ENCODE measurements at regions not wholly inside any gene's neighbourhood (a gene's known extent, or its start where the extent isn't known, plus 50 kb on each side); places are given as distances from the start of the nearest gene placed in this dataset.
"Not testable (repeated sequence)": the region's sequence is repeated elsewhere in the genome, so short reads cannot be mapped to it uniquely, and the experiment has no call there.

- Histone ChIP-seq H2AFZ (ENCODE audit: low read length) (no peak overlapping the region), H3K27ac (ENCODE audit: low read depth, low read length, poor library complexity, severe bottlenecking) (no peak overlapping the region), H3K4me3 (ENCODE audit: low read depth, low read length, poor library complexity, severe bottlenecking) (no peak overlapping the region), H3K9me3 (ENCODE audit: low read length) (no peaks in the 10 kb centered on the region), H4K20me1 (ENCODE audit: insufficient read depth, low read length) (no peaks in the 10 kb centered on the region), H3K79me2 (ENCODE audit: insufficient read depth, low read depth, low read length) (no peaks in the 10 kb centered on the region), H3K36me3 (ENCODE audit: insufficient read depth, low read length) (no peaks in the 10 kb centered on the region), H3K4me1 (ENCODE audit: insufficient read depth, low read length, poor library complexity, severe bottlenecking) (no peaks in the 10 kb centered on the region), H3K9me2 (ENCODE audit: insufficient read depth, low read length) (no peaks in the 10 kb centered on the region), H3K4me2 (ENCODE audit: low read length) (no peak overlapping the region)
- TF ChIP-seq EZH2phosphoT487 (IDR thresholded peaks at IDR 0.05; ENCODE audit: borderline replicate concordance, low read depth, low read length), result no peak
- TF ChIP-seq, protein P1, sequence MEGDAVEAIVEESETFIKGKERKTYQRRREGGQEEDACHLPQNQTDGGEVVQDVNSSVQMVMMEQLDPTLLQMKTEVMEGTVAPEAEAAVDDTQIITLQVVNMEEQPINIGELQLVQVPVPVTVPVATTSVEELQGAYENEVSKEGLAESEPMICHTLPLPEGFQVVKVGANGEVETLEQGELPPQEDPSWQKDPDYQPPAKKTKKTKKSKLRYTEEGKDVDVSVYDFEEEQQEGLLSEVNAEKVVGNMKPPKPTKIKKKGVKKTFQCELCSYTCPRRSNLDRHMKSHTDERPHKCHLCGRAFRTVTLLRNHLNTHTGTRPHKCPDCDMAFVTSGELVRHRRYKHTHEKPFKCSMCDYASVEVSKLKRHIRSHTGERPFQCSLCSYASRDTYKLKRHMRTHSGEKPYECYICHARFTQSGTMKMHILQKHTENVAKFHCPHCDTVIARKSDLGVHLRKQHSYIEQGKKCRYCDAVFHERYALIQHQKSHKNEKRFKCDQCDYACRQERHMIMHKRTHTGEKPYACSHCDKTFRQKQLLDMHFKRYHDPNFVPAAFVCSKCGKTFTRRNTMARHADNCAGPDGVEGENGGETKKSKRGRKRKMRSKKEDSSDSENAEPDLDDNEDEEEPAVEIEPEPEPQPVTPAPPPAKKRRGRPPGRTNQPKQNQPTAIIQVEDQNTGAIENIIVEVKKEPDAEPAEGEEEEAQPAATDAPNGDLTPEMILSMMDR (conservative IDR thresholded peaks at IDR 0.05; ENCODE audit: low read length), result no peak
- no peak for DNase-seq (ENCODE audit: low spot score)
- CTCF ChIA-PET (ENCODE audit: unreplicated experiment), result no interaction called here
- intact Hi-C loops (cut with micrococcal nuclease; ENCODE audit: unreplicated experiment), result no loop called here
- POLR2A ChIA-PET, result no interaction called here
- BruUV-seq (replicated peaks), result no TSS peak
These were observed 356.0 kb upstream of the JARID2 start for GRCh38 chr6:14889611-14890593.

DNA sequence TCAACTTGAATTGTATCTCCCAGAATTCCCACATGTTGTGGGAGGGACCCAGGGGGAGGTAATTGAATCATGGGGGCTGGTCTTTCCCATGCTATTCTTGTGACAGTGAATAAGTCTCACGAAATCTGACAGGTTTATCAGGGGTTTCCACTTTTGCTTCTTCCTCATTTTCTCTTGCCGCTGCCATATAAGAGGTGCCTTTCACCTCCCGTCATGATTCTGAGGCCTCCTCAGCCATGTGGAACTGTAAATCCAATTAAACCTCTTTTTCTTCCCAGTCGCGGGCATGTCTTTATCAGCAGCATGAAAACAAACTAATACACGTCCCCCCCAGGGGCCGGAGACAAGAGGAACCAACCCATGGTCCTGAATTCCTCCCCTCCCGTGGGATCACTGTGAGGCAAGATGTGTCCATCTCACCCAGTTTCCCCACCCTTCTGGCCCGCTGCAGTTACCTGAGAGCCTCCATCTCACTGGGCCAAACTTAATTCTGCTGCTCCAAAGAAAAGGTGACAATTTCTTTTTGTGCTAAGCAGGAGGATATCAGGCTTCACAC, 354.0 kb upstream of the JARID2 start:
- BruUV-seq (replicated peaks); H3K9me3 ChIP-seq (ENCODE audit: low read length); H3K36me3 ChIP-seq (ENCODE audit: insufficient read depth, low read length); CTCF ChIA-PET (ENCODE audit: unreplicated experiment); DNase-seq (ENCODE audit: low spot score); H4K20me1 ChIP-seq (ENCODE audit: insufficient read depth, low read length); H3K4me3 ChIP-seq (ENCODE audit: low read depth, low read length, poor library complexity, severe bottlenecking); H3K4me2 ChIP-seq (ENCODE audit: low read length); H2AFZ ChIP-seq (ENCODE audit: low read length); H3K79me2 ChIP-seq (ENCODE audit: insufficient read depth, low read depth, low read length); H3K4me1 ChIP-seq (ENCODE audit: insufficient read depth, low read length, poor library complexity, severe bottlenecking); intact Hi-C loops (cut with micrococcal nuclease; ENCODE audit: unreplicated experiment); POLR2A ChIA-PET; H3K9me2 ChIP-seq (ENCODE audit: insufficient read depth, low read length); H3K27ac ChIP-seq (ENCODE audit: low read depth, low read length, poor library complexity, severe bottlenecking): not testable (repeated sequence)

DNA sequence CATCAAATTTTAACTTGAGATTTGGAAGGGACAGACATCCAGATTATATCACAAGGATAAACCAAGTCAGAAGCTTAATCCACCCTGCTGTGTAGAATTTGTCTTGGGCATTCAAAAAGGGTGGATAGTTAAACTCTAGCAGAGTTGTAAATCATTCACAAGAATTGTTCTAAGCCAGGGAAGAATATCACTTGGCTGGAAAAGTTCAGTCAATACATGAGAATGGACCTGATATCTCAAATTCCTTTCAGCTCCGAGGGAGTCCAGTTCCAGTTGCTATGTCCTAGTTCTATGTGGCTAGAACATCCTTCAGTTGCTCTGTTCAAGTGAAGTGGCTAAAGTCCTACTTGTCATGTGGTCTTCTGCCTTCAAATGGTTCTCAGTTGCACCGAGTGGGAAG, 351.8 kb upstream of the JARID2 start:
- Histone ChIP-seq H2AFZ (ENCODE audit: low read length) (no peak overlapping the region), H3K79me2 (ENCODE audit: insufficient read depth, low read depth, low read length) (no peaks in the 10 kb centered on the region), H3K4me2 (ENCODE audit: low read length) (no peak overlapping the region), H3K9me2 (ENCODE audit: insufficient read depth, low read length) (no peaks in the 10 kb centered on the region), H3K36me3 (ENCODE audit: insufficient read depth, low read length) (no peaks in the 10 kb centered on the region), H3K4me1 (ENCODE audit: insufficient read depth, low read length, poor library complexity, severe bottlenecking) (no peaks in the 10 kb centered on the region), H3K9me3 (ENCODE audit: low read length) (no peaks in the 10 kb centered on the region), H4K20me1 (ENCODE audit: insufficient read depth, low read length) (no peaks in the 10 kb centered on the region), H3K27ac (ENCODE audit: low read depth, low read length, poor library complexity, severe bottlenecking) (no peak overlapping the region), H3K4me3 (ENCODE audit: low read depth, low read length, poor library complexity, severe bottlenecking) (no peak overlapping the region)
- ChIA-PET POLR2A (interaction anchor here (0.6 to 0.7 kb wide), 3 partner anchors 193 to 323 kb away, joined by 3 read pairs; no protein-coding TSS in a partner anchor), CTCF (ENCODE audit: unreplicated experiment) (no interaction called here)
- DNase-seq (ENCODE audit: low spot score), result no peak
- no TSS peak for BruUV-seq (replicated peaks)
- TF ChIP-seq, protein P1 (conservative IDR thresholded peaks at IDR 0.05; ENCODE audit: low read length), result no peak
- TF ChIP-seq EZH2phosphoT487 (IDR thresholded peaks at IDR 0.05; ENCODE audit: borderline replicate concordance, low read depth, low read length), result no peak
- intact Hi-C loops (cut with micrococcal nuclease; ENCODE audit: unreplicated experiment), result no loop called here
